ENCODE measurements at regions not wholly inside any gene's neighbourhood (a gene's known extent, or its start where the extent isn't known, plus 50 kb on each side); places are given as distances from the start of the nearest gene placed in this dataset.

DNA sequence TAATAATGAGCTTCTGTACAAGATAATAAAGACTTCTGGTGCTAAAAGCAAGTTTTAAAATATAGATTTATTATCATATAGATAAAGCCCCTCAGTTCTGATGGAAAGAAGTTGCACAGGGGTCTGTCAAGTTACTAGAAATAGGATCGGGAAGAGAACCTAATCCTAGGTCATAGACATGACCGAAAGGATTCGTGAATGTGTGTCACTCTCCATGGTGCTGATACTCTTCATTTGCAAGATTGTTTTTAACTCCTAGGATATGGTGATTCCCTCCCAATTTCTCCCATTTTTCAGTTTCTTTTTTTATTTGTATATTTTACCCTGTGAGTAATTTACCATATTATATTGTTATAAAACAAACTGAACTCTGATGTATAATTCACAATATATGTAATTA, 58.9 kb upstream of the CTNNA2 start:
- TF ChIP-seq, protein P1, sequence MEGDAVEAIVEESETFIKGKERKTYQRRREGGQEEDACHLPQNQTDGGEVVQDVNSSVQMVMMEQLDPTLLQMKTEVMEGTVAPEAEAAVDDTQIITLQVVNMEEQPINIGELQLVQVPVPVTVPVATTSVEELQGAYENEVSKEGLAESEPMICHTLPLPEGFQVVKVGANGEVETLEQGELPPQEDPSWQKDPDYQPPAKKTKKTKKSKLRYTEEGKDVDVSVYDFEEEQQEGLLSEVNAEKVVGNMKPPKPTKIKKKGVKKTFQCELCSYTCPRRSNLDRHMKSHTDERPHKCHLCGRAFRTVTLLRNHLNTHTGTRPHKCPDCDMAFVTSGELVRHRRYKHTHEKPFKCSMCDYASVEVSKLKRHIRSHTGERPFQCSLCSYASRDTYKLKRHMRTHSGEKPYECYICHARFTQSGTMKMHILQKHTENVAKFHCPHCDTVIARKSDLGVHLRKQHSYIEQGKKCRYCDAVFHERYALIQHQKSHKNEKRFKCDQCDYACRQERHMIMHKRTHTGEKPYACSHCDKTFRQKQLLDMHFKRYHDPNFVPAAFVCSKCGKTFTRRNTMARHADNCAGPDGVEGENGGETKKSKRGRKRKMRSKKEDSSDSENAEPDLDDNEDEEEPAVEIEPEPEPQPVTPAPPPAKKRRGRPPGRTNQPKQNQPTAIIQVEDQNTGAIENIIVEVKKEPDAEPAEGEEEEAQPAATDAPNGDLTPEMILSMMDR (IDR thresholded peaks at IDR 0.05): no peak
- H3K4me3 ChIP-seq: no peak overlapping the region
- no peak for ATAC-seq
- intact Hi-C loops (cut with DNase I): no loop called here
- DNase-seq: no peak
- H3K27me3 ChIP-seq (ENCODE audit: low read depth): no peaks in the 10 kb centered on the region
- no peaks in the 10 kb centered on the region for H3K36me3 ChIP-seq
- H3K4me1 ChIP-seq: no peaks in the 10 kb centered on the region
- H3K27ac ChIP-seq: no peak overlapping the region
- no peaks in the 10 kb centered on the region for H3K9me3 ChIP-seq

DNA sequence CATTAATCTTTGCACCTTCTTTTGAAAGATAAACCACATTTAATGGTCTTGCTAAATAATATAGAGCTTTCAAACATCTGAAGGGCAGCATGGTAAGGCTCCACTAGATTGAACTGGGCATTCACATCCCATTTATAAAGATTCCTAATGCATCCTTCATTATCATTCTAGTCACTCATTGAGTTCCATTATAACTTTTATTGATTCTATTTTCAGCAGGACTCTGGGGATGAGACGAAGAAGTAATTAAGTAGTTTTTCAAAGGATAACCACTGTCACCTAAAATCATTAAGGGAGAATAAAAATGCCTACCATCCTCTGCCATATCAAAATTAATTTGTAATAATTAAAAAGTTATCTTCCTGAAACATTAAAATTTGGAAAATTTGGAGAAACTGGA, 60.2 kb upstream of the CTNNA2 start:
- intact Hi-C loops (cut with DNase I): no loop called here
- no peak overlapping the region for H3K27ac ChIP-seq
- no peaks in the 10 kb centered on the region for H3K36me3 ChIP-seq
- DNase-seq: no peak
- H3K4me1 ChIP-seq: no peaks in the 10 kb centered on the region
- H3K9me3 ChIP-seq: no peaks in the 10 kb centered on the region
- TF ChIP-seq, protein P1 (IDR thresholded peaks at IDR 0.05): no peak
- no peaks in the 10 kb centered on the region for H3K27me3 ChIP-seq (ENCODE audit: low read depth)
- no peak overlapping the region for H3K4me3 ChIP-seq
- no peak for ATAC-seq

DNA sequence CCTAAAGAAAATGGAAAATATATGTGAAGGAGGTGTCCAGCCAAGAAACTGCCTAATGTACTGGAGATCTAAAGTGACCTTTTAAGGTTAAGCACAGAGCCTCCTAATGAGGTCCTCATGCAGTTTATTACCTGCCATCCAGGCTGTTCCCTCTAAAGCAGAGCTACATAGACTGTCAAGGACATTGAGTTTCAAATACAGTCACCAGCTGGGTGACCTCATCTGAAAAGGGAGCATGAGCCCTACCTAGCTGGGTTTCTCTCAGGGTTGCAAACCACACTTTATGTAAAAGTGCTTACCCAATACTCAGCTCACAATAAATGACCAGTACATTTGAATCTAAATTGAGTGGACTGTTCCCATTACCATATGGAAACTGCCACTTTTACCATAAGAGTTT, 65.4 kb upstream of the CTNNA2 start:
- intact Hi-C loops (cut with DNase I): no loop called here

DNA sequence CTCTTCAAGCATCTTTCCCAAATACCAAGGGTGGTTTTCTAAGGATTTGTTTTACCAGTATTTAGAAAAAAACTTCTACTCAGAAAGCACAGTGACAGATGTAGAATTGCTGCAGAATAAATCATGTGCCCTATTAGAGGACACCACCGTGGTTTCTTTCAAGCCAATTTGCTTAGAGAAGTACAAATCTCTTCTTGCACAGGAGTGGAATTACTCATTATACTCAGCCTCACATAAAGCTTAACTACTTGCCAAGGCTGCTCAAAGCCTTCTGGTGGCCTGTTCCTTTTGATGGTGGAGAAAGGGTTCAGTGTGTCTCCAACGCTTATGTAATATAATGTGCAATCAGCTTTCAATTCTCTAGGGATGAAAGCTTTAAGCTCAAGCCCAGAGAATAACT, 66.5 kb upstream of the CTNNA2 start:
- no peaks in the 10 kb centered on the region for H3K9me3 ChIP-seq
- intact Hi-C loops (cut with DNase I): no loop called here
- ATAC-seq: no peak
- H3K4me3 ChIP-seq: no peak overlapping the region
- H3K27ac ChIP-seq: no peak overlapping the region
- H3K4me1 ChIP-seq: no peaks in the 10 kb centered on the region
- H3K27me3 ChIP-seq (ENCODE audit: low read depth): no peaks in the 10 kb centered on the region
- TF ChIP-seq, protein P1 (IDR thresholded peaks at IDR 0.05): no peak
- no peaks in the 10 kb centered on the region for H3K36me3 ChIP-seq
- no peak for DNase-seq

More for the DNA sequence above, 65.4 kb upstream of the CTNNA2 start:
- TF ChIP-seq, protein P1 (IDR thresholded peaks at IDR 0.05): no peak
- Histone ChIP-seq H3K9me3 (no peaks in the 10 kb centered on the region), H3K36me3 (no peaks in the 10 kb centered on the region), H3K27me3 (ENCODE audit: low read depth) (no peaks in the 10 kb centered on the region), H3K4me1 (no peaks in the 10 kb centered on the region), H3K27ac (no peak overlapping the region), H3K4me3 (no peak overlapping the region)
- DNase-seq (no peak), ATAC-seq (no peak)

DNA sequence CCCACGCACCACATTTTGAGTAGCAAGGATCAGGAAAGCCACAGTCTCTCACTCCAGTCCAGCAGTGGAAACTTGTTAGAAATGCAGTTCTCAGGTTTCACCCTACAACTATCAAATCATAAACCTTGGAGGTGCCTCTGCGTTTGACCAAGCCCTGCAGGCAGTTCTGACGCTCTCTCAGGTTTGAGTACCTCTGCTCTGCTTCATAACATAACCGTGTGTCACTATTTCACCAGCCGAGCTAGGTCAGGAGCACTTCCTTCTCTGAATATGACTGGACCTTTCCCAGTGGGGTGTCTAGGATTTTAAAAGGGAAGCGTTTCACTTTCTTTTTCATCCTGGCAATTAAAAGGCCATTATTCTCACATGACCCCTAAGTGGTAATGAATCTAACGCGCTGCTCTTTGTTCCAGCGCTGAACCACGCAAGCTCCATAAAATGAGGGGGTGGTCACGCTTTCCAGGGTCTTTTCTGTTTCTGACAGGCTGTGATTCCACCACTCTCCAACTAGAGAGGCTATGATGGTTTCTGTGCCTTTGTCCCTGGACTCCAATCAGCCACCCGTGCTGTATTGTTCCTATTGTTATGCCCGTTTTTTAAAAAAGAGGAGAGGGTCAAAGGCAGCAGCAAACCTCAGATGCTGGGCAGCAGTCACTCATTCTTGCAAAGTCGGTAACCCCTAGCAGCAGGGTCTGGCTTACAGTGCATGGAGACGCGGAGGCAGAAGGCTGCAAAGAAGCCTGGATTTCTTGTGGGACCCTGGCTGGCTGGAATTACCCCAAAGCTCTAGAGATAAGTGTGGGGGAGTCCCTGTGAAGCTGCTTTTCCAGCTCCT, 75.2 kb upstream of the CTNNA2 start:
- Histone ChIP-seq H3K4me3 (no peak overlapping the region), H3K9me3 (no peaks in the 10 kb centered on the region), H3K27ac (no peak overlapping the region), H3K27me3 (ENCODE audit: low read depth) (no peaks in the 10 kb centered on the region), H3K4me1 (no peaks in the 10 kb centered on the region), H3K36me3 (no peaks in the 10 kb centered on the region)
- intact Hi-C loops (cut with DNase I): no loop called here
- no peak for ATAC-seq
- TF ChIP-seq, protein P1 (IDR thresholded peaks at IDR 0.05): no peak
- DNase-seq: no peak
